RCC 7860 (cell line): ENCODE measurements at regions not wholly inside any gene's neighbourhood (a gene's known extent, or its start where the extent isn't known, plus 50 kb on each side); places are given as distances from the start of the nearest gene placed in this dataset.

Experiments used
- DNase-seq: peaks from one replicate; pipeline ENCODE4 v3.0.0-alpha.2; 2015; ENCODE audit warnings: low spot score
- FAIRE-seq: peaks from 2 replicates; lab custom pipeline; 2012; peaks lifted over from hg19 to GRCh38; lab: Jason Lieb, UNC

GRCh38 chr16:86370062-86370461 lies 140.3 kb upstream of the FOXF1 start:
- FAIRE-seq (no peak), DNase-seq (no peak)

- no peak for DNase-seq
- FAIRE-seq = no peak
Measured at GRCh38 chr16:86371083-86371803, 139.1 kb upstream of the FOXF1 start.

GRCh38 chr16:86372193-86372592 lies 138.1 kb upstream of the FOXF1 start:
- DNase-seq (no peak), FAIRE-seq (no peak)

- no peak for DNase-seq
- FAIRE-seq = no peak
Measured at GRCh38 chr16:86373276-86373901, 136.9 kb upstream of the FOXF1 start.

GRCh38 chr16:86374603-86375130 lies 135.7 kb upstream of the FOXF1 start:
- no peak for FAIRE-seq
- DNase-seq = no peak

GRCh38 chr16:86375364-86375763 lies 135.0 kb upstream of the FOXF1 start:
- FAIRE-seq (no peak), DNase-seq (peak; percentile 7)

GRCh38 chr16:86375851-86376250 lies 134.5 kb upstream of the FOXF1 start:
- no peak for FAIRE-seq
- DNase-seq = no peak

- DNase-seq = no peak
- FAIRE-seq = no peak
Measured at GRCh38 chr16:86376837-86377236, 133.5 kb upstream of the FOXF1 start.

- no peak for FAIRE-seq
Measured at GRCh38 chr16:86377251-86378022, 132.9 kb upstream of the FOXF1 start.

GRCh38 chr16:86378128-86378527 lies 132.2 kb upstream of the FOXF1 start:
- FAIRE-seq = no peak
- no peak for DNase-seq

More at GRCh38 chr16:86377251-86378022, 132.9 kb upstream of the FOXF1 start:
- DNase-seq = no peak

- DNase-seq (no peak), FAIRE-seq (no peak)
Measured at GRCh38 chr16:86378831-86379504, 131.4 kb upstream of the FOXF1 start.

- FAIRE-seq (no peak), DNase-seq (no peak)
Measured at GRCh38 chr16:86379505-86379846, 130.9 kb upstream of the FOXF1 start.

- no peak for FAIRE-seq
- DNase-seq = no peak
Measured at GRCh38 chr16:86380030-86380429, 130.3 kb upstream of the FOXF1 start.

GRCh38 chr16:86381491-86381890 lies 128.8 kb upstream of the FOXF1 start:
- FAIRE-seq (no peak), DNase-seq (no peak)

GRCh38 chr16:86382067-86382773 lies 128.1 kb upstream of the FOXF1 start:
- FAIRE-seq (no peak), DNase-seq (no peak)

- DNase-seq (no peak), FAIRE-seq (no peak)
Measured at GRCh38 chr16:86382774-86383407, 127.4 kb upstream of the FOXF1 start.

- FAIRE-seq (no peak), DNase-seq (peak; percentile 12)
Measured at GRCh38 chr16:86383488-86384262, 126.7 kb upstream of the FOXF1 start.

- DNase-seq (no peak), FAIRE-seq (no peak)
Measured at GRCh38 chr16:86384263-86384649, 126.1 kb upstream of the FOXF1 start.

- no peak for DNase-seq
- FAIRE-seq = no peak
Measured at GRCh38 chr16:86384980-86385379, 125.3 kb upstream of the FOXF1 start.
